Neuronal stem cell (in vitro differentiated cells): ENCODE measurements at regions not wholly inside any gene's neighbourhood (a gene's known extent, or its start where the extent isn't known, plus 50 kb on each side); places are given as distances from the start of the nearest gene placed in this dataset.

Experiments
- DNase-seq: peaks from one replicate; pipeline ENCODE4 v3.0.0-alpha.2; 2013; ENCODE audit warnings: low spot score
- H2AFZ ChIP-seq: one replicate; pipeline ENCODE4 v1.6.1; 2013; ENCODE audit warnings: mild to moderate bottlenecking, low read length, inconsistent platforms
- H2AK5ac ChIP-seq: 2 replicates; pipeline ENCODE4 v1.6.1; 2013; ENCODE audit warnings: low read depth, mild to moderate bottlenecking, inconsistent platforms, low read length, moderate library complexity, mixed read lengths
- H2BK120ac ChIP-seq: 2 replicates; pipeline ENCODE4 v1.6.1; 2013; ENCODE audit warnings: low read depth, mild to moderate bottlenecking, inconsistent platforms, low read length, moderate library complexity, mixed read lengths
- H2BK12ac ChIP-seq: one replicate; pipeline ENCODE4 v1.6.1; 2013; ENCODE audit warnings: low read length, inconsistent platforms
- H2BK15ac ChIP-seq: 2 replicates; pipeline ENCODE4 v1.6.1; 2013; ENCODE audit warnings: mild to moderate bottlenecking, low read length, inconsistent platforms, mixed read lengths
- H2BK5ac ChIP-seq: one replicate; pipeline ENCODE4 v1.6.1; 2013; ENCODE audit warnings: inconsistent platforms, mild to moderate bottlenecking, low read length, moderate library complexity
- H3K14ac ChIP-seq: one replicate; pipeline ENCODE4 v1.6.1; 2013; ENCODE audit warnings: low read length, inconsistent platforms
- H3K18ac ChIP-seq: 2 replicates; pipeline ENCODE4 v1.6.1; 2013; ENCODE audit warnings: low read length, inconsistent platforms
- H3K23ac ChIP-seq: 2 replicates; pipeline ENCODE4 v1.6.1; 2013; ENCODE audit warnings: low read depth, mild to moderate bottlenecking, mixed read lengths, low read length, inconsistent platforms; ENCODE audit not compliant: poor library complexity
- H3K27ac ChIP-seq: replicated peaks from 3 replicates; pipeline ENCODE4 v1.5.1; 2013; ENCODE audit warnings: low read length, inconsistent platforms
- H3K27me3 ChIP-seq, 3 experiments: 2 replicates each; pipeline ENCODE4 v1.6.1; 2013; ENCODE audit warnings: low read length in 3 of 3, mild to moderate bottlenecking in 2 of 3, inconsistent platforms in 1 of 3, low read depth in 1 of 3, mixed read lengths in 1 of 3, moderate library complexity in 1 of 3; ENCODE audit not compliant: control insufficient read depth in 3 of 3, insufficient read depth in 3 of 3
- H3K36me3 ChIP-seq, 2 donors: replicated peaks in 1 of 2; 2 replicates each; pipeline ENCODE4 v1.6.1; 2013; ENCODE audit warnings: low read length in 2 of 2; ENCODE audit not compliant: control insufficient read depth in 2 of 2, insufficient read depth in 2 of 2
- H3K4ac ChIP-seq: 2 replicates; pipeline ENCODE4 v1.6.1; 2013; ENCODE audit warnings: inconsistent platforms, mild to moderate bottlenecking, low read length, moderate library complexity
- H3K4me1 ChIP-seq, 2 donors: 1 replicate in 1 of 2; 2 replicates in 1 of 2; pipeline ENCODE4 v1.6.1; 2013; ENCODE audit warnings: low read length in 2 of 2, low read depth in 1 of 2; ENCODE audit not compliant: control insufficient read depth in 2 of 2, insufficient read depth in 1 of 2
- H3K4me2 ChIP-seq: one replicate; pipeline ENCODE4 v1.6.1; 2013; ENCODE audit warnings: mild to moderate bottlenecking, low read length, inconsistent platforms; ENCODE audit not compliant: insufficient read depth, poor library complexity, severe bottlenecking
- H3K4me3 ChIP-seq, 2 donors: 2 replicates each; pipeline ENCODE4 v1.5.1; 2013; ENCODE audit warnings: low read length in 2 of 2, mild to moderate bottlenecking in 2 of 2, inconsistent platforms in 1 of 2, moderate library complexity in 1 of 2
- H3K79me1 ChIP-seq: one replicate; pipeline ENCODE4 v1.6.1; 2013; ENCODE audit warnings: low read depth, mild to moderate bottlenecking, inconsistent platforms, low read length, moderate library complexity
- H3K9ac ChIP-seq: one replicate; pipeline ENCODE4 v1.6.1; 2013; ENCODE audit warnings: mild to moderate bottlenecking, low read depth, low read length, inconsistent platforms; ENCODE audit not compliant: poor library complexity
- H3K9me3 ChIP-seq, 2 donors: replicated peaks in 1 of 2; 2 replicates each; pipeline versions ENCODE3 to v1.6.1; 2013; ENCODE audit warnings: low read length in 2 of 2, mild to moderate bottlenecking in 2 of 2, inconsistent platforms in 1 of 2, low read depth in 1 of 2, mixed read lengths in 1 of 2, moderate library complexity in 1 of 2; ENCODE audit not compliant: control insufficient read depth in 2 of 2, insufficient read depth in 1 of 2
- H4K8ac ChIP-seq: one replicate; pipeline ENCODE4 v1.6.1; 2013; ENCODE audit warnings: low read depth, mild to moderate bottlenecking, inconsistent platforms, low read length, moderate library complexity
- H4K91ac ChIP-seq: one replicate; pipeline ENCODE4 v1.6.1; 2013; ENCODE audit warnings: low read length, low read depth, mild to moderate bottlenecking, inconsistent platforms; ENCODE audit not compliant: poor library complexity
- WGBS, 2 donors: extraction: QIAGEN DNeasy Blood & Tissue Kit; methylation state at CpG; one replicate each; pipeline ENCODE4 v1.1.7; 2013; ENCODE audit warnings: missing lambda C conversion rate in 2 of 2, mixed read lengths in 1 of 2; ENCODE audit not compliant: insufficient read length in 2 of 2, insufficient replicate concordance in 1 of 2; ENCODE audit errors: extremely low coverage in 2 of 2; 5-methylcytosine and 5-hydroxymethylcytosine counted together

DNA sequence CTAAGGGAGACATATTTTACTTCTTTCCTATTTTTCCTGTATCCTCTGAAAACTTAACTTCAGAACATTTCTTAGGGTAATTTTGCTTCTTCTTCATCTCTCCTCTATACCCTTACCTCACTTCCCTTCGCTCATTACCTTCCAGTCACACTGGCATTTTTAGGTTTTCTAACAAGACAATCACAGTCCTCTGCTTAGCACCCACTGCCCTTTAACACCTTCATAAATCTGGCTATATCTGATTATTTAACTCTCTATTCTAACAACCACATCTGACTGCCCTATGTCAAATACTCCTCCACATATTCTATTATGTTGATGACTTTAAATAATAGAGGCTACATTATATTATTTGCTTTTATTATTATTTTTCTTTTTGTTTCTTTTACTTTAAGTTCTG, 1058.0 kb upstream of the CNTN5 start:
- Histone ChIP-seq H2BK15ac (no peak overlapping the region), H2BK12ac (no peak overlapping the region), H4K91ac (no peak overlapping the region), H3K4me3 (no peak overlapping the region), H3K4ac (no peak overlapping the region), H3K18ac (no peak overlapping the region), H3K27me3 (no peaks in the 10 kb centered on the region), H2BK120ac (no peak overlapping the region), H3K23ac (no peak overlapping the region), H3K36me3 (no peaks in the 10 kb centered on the region), H4K8ac (no peak overlapping the region), H2AK5ac (no peak overlapping the region), H3K9ac (no peak overlapping the region), H3K79me1 (no peaks in the 10 kb centered on the region), H3K4me2 (no peak overlapping the region), H2BK5ac (no peak overlapping the region), H3K9me3 (no peaks in the 10 kb centered on the region), H3K14ac (no peak overlapping the region), H2AFZ (no peak overlapping the region), H3K27ac (no peak overlapping the region), H3K4me1 (no peaks in the 10 kb centered on the region)
- WGBS, 2 donors = 100% methylated on average over 1 of the region's 1 CpG; no CpG with 5 or more reads in 1 of the 2 donors
- no peak for DNase-seq

DNA sequence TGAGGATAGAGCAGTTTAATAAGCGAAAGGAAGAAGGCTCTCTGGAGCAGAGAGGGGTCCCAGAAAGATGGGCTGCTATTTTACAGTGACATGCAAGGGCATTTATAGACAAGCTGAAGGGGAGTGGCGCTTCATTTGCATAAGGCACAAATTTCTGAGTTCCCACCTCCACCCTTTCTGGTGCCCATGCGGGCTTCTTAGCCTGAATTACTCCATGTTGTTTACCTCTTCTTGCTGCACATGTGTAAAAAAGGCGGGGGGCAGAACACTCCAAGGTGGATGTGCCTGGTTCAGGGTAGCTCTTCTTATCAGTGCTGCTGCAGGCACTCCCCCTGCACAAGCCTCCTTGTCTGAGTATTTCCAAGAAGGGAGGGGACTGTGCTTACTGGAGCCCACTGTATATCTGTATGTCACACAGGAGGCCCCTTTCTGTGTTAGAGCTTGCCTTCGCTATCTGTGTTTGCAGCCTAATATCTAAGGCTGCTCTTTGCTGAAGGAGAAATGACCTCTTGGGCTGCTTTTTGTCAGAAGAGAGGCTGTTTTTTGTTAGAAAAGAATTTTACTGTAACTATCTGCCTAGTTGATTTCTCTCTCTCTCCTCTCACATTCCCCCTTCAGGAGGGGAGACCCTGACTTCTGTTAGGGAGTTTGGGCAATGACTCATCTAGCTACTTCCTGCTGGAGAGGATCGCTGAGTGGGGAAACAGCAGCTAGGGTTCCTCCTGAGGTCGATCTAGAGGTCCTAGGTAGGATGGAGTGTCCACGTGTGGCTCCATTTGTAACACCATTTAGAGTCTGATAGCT, 1057.0 kb upstream of the CNTN5 start:
- Histone ChIP-seq H2BK15ac (no peak overlapping the region), H3K18ac (no peak overlapping the region), H3K4ac (no peak overlapping the region), H3K23ac (no peak overlapping the region), H2AFZ (no peak overlapping the region), H3K27ac (no peak overlapping the region), H4K91ac (no peak overlapping the region), H4K8ac (no peak overlapping the region), H2BK120ac (no peak overlapping the region), H3K36me3 (no peaks in the 10 kb centered on the region), H3K14ac (no peak overlapping the region), H2AK5ac (no peak overlapping the region), H3K79me1 (no peaks in the 10 kb centered on the region), H2BK12ac (no peak overlapping the region), H3K9ac (no peak overlapping the region), H3K4me1 (no peaks in the 10 kb centered on the region), H2BK5ac (no peak overlapping the region), H3K9me3 (no peaks in the 10 kb centered on the region), H3K27me3 (no peaks in the 10 kb centered on the region), H3K4me2 (no peak overlapping the region), H3K4me3 (no peak overlapping the region)
- DNase-seq = no peak
- whole genome bisulfite sequencing, 2 donors = no CpG with 5 or more reads among the region's 8 CpGs

DNA sequence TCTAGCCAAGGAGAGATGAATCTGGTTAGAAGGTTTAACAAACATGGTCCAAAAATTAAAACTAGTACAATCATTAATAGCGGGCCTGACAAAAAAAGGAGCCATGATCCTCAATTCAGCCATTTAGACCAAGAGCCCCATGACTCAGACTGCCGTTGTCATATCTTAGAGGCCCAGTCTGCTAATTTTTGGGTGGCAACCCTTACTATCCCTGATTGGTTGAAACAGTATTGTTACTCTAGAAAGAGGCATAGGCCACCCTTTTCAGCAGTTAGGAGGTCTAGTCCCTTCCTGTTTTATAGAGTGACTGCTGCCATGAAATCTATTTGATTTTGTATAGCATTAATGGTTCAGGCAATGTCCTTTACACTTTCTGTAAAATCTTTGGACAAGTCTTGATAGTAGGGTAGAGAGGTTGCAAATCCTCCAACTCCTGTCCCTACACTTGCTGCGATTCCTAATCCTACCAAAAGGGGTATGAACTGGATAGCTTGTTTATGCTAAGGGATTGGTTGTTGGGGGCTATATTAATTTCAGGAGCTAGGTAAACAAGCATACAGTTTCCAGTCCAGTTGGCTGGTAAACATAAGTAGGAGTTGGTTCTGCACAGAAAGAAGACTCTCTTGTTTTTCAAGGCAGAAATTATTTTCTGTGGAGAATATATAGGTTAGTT, 1056.3 kb upstream of the CNTN5 start:
- Histone ChIP-seq H3K14ac (no peak overlapping the region), H2AK5ac (no peak overlapping the region), H3K79me1 (no peaks in the 10 kb centered on the region), H3K27me3 (no peaks in the 10 kb centered on the region), H3K9ac (no peak overlapping the region), H3K4me3 (no peak overlapping the region), H2BK5ac (no peak overlapping the region), H3K18ac (no peak overlapping the region), H4K91ac (no peak overlapping the region), H3K4me2 (no peak overlapping the region), H2BK15ac (no peak overlapping the region), H3K4ac (no peak overlapping the region), H3K4me1 (no peaks in the 10 kb centered on the region), H4K8ac (no peak overlapping the region), H2AFZ (no peak overlapping the region), H3K9me3 (no peaks in the 10 kb centered on the region), H2BK120ac (no peak overlapping the region), H2BK12ac (no peak overlapping the region), H3K36me3 (no peaks in the 10 kb centered on the region), H3K27ac (no peak overlapping the region), H3K23ac (no peak overlapping the region)
- WGBS, 2 donors = no CpG with 5 or more reads among the region's 3 CpGs
- no peak for DNase-seq

DNA sequence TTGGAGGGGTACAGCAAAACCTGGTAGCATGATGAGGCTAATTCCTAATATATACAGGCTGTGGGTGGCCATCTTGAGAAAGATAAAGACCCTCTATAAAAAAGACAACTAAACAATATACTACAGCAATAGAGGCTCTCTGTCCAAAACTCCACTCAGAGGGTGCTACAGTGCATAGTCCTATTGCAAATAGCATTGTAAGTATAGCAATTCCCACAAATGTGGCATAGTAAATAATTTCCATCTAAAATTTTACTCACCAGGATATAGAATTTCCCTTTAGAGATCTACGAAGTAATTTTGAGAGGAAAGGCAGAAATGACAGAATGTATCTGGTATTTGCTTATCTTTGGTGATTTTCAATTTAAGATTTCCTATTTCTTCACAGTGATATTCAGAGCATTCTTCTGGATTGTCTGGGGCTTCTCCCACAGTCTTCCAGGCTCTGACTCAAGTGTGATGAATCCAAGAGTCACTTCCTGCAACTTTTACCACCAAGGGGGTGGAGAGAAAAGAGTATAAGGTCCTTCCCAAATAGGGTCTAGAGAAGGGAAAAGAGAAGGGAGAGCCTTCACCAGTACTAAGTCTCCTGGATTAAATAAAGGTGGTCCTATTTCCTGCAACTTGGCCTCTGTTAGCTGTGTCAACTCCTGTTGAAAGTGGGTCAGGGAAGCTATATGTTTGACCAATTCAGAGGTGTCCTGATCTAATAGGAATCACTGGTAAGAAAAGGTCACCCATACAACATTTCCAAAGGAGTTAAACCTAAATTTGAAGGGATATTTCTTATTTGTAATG, 1054.7 kb upstream of the CNTN5 start:
- Histone ChIP-seq H3K4ac (no peak overlapping the region), H2AK5ac (no peak overlapping the region), H3K27ac (no peak overlapping the region), H3K9ac (no peak overlapping the region), H3K23ac (no peak overlapping the region), H4K91ac (no peak overlapping the region), H3K27me3 (no peaks in the 10 kb centered on the region), H2BK120ac (no peak overlapping the region), H3K9me3 (no peaks in the 10 kb centered on the region), H2BK5ac (no peak overlapping the region), H3K36me3 (no peaks in the 10 kb centered on the region), H3K18ac (no peak overlapping the region), H4K8ac (no peak overlapping the region), H3K14ac (no peak overlapping the region), H3K79me1 (no peaks in the 10 kb centered on the region), H2AFZ (no peak overlapping the region), H2BK15ac (no peak overlapping the region), H3K4me1 (no peaks in the 10 kb centered on the region), H3K4me3 (no peak overlapping the region), H2BK12ac (no peak overlapping the region), H3K4me2 (no peak overlapping the region)
- no peak for DNase-seq
- whole genome bisulfite sequencing, 2 donors = no CpG with 5 or more reads among the region's 1 CpG
